ENCODE measurements at regions not wholly inside any gene's neighbourhood (a gene's known extent, or its start where the extent isn't known, plus 50 kb on each side); places are given as distances from the start of the nearest gene placed in this dataset.

DNA sequence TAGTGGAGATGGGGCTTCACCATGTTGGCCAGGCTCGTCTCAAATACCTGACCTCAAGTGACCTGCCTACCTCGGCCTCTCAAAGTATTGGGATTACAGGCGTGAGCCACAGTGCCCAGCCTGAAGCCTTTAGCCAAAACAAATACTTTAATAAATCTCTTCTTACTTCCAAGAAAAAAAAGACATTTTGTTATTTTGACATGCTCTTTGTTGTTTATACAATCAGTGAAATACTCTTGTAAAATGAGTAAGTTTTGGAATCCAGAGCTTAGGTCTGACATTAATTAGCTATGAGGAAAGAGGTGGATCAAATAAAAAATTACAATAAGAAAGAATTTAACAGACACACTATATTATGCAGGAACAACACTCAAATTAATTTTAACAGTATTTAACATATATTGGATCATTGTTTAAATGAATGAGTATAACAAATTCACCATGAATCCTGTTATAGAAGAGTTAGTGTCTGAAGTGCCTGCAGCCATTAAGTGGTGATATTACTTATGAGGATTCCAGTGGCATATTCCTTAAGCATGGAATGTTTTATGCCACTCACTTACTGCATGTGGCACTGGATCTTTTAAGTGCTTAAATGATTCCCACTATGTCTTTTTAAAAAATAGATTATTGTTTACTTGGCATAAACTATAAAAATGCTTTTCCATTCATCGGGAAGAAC, 260.1 kb upstream of the GIMD1 start:
- no peak for DNase-seq (ENCODE audit: low read depth)
- TF ChIP-seq, protein P1, sequence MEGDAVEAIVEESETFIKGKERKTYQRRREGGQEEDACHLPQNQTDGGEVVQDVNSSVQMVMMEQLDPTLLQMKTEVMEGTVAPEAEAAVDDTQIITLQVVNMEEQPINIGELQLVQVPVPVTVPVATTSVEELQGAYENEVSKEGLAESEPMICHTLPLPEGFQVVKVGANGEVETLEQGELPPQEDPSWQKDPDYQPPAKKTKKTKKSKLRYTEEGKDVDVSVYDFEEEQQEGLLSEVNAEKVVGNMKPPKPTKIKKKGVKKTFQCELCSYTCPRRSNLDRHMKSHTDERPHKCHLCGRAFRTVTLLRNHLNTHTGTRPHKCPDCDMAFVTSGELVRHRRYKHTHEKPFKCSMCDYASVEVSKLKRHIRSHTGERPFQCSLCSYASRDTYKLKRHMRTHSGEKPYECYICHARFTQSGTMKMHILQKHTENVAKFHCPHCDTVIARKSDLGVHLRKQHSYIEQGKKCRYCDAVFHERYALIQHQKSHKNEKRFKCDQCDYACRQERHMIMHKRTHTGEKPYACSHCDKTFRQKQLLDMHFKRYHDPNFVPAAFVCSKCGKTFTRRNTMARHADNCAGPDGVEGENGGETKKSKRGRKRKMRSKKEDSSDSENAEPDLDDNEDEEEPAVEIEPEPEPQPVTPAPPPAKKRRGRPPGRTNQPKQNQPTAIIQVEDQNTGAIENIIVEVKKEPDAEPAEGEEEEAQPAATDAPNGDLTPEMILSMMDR (IDR thresholded peaks at IDR 0.05; ENCODE audit: insufficient read depth, low read depth, low read length, missing control alignments) = no peak
- no peak overlapping the region for H3K4me3 ChIP-seq (ENCODE audit: low read depth, low read length)

DNA sequence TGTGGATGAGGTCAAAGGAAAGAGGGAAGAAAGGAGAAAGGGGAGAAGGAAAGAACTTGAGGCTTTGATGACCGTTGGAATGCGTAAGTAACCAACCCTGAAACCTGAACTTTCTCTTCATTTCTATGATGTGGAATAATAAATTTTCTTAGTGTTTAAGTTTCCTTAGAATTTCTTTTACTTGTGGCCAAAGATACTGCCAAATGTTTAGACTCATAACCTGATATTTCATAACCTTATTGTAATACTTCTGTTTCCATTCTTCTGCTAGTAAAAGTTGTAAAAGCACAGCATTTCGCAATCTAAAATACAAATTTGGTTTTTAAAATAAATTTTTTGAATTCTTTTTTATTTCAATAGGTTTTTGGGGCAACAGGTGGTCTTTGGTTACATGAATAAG, 258.5 kb upstream of the GIMD1 start:
- no peak overlapping the region for H3K4me3 ChIP-seq (ENCODE audit: low read depth, low read length)
- TF ChIP-seq, protein P1 (IDR thresholded peaks at IDR 0.05; ENCODE audit: insufficient read depth, low read depth, low read length, missing control alignments) = no peak
- no peak for DNase-seq (ENCODE audit: low read depth)

DNA sequence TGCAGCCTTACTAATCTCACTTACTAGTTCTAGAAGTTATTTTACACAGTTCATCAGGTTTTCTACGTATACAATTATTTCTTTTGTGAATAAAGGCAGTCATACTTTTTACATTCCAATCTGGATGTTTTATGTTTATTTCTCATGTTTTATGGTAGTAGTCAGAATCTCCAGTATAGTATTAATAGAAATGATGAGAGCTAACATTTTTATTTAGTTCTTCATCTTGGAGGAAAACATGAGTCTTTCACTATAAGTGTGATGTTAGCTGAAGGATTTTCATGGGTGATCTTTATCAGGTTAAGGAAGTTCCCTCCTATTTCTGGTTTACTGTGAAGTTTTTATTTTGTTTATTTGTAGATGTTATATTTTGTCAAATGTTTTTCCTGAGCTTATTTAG, 256.1 kb upstream of the GIMD1 start:
- DNase-seq (ENCODE audit: low read depth) = no peak
- H3K4me3 ChIP-seq (ENCODE audit: low read depth, low read length) = no peak overlapping the region
- TF ChIP-seq, protein P1 (IDR thresholded peaks at IDR 0.05; ENCODE audit: insufficient read depth, low read depth, low read length, missing control alignments) = no peak

DNA sequence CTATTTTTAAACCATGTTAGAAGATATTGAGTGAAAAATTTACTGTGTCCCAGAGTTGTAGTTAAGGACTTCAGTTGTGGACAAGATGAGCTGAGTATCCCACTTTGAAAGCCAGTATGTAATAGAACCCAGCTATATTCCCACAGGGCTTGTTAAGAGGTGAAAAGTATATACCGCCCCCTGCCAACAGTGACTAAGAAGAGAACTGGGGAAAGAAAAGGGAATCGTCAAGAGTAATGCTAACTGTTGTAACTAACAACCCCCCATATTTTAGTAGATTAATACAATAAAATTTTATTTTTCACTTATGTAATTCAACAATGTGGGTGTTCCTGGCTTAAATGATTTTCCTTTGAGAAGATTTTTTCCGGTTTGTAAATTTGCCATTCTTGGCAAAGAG, 250.4 kb upstream of the GIMD1 start:
- TF ChIP-seq, protein P1 (IDR thresholded peaks at IDR 0.05; ENCODE audit: insufficient read depth, low read depth, low read length, missing control alignments) = no peak
- H3K4me3 ChIP-seq (ENCODE audit: low read depth, low read length) = no peak overlapping the region
- DNase-seq (ENCODE audit: low read depth) = no peak

DNA sequence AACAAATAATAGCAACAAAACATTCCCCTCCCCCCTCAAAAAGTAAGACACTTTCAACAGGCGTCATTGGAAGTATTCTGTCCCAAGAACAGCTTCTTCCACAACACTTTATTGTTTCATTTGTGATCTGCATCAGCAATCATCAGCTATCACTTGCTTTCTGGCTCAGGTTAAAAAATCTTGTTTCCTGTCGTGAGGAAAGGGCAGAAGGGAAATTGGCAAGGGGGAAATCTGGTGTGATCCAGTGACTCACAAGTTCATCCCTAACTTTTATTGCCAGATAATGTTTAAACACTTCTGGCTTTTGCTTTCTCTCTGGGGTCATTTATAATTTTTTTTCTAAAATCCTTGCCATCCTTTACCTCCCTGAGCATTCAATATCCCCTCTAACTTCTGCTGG, 247.4 kb upstream of the GIMD1 start:
- H3K4me3 ChIP-seq (ENCODE audit: low read depth, low read length) = no peak overlapping the region
- TF ChIP-seq, protein P1 (IDR thresholded peaks at IDR 0.05; ENCODE audit: insufficient read depth, low read depth, low read length, missing control alignments) = no peak
- DNase-seq (ENCODE audit: low read depth) = no peak

DNA sequence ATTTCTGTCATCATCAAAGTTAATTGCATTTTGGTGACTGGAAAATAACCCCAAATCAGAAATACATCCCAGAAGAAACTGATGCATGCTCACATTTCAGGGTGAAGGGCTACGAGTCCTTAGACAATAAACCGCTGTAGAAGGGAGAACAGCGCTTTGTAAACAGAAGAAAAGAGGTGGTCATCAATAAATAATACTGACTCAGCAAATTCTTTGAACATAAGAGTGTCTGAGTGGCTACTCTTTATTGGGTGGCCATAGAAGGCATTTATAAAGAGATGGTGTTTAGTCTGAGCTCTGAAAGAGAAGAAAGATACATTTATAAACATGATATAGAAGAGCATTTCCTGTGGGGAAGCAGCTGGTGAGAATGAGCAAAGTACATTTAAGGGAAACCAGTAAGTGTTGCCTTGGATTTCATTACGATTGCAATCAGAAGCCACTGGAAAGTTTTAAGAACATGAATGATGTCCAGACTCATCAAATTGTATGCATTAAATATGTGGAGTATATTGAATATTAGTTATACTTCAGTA, 246.9 kb upstream of the GIMD1 start:
- TF ChIP-seq, protein P1 (IDR thresholded peaks at IDR 0.05; ENCODE audit: insufficient read depth, low read depth, low read length, missing control alignments) = no peak
- no peak for DNase-seq (ENCODE audit: low read depth)

DNA sequence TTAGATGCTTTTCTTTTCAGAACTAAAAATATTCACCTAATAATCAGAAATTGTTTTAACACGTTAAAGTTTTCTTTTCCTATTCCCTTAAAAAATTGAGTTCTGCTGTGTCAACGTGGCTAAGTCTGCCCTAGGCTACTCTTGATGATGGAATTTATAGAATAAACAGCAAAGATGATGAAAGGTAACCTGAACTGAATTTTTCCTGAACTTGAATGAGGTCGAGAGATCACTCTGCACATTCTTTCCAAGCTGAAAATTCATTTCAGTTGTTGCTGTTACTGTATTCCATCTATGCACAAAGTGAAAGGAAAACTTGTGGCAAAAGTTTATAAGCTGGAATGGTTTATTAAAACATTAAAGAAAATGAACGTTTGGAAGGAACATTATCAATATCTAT, 245.9 kb upstream of the GIMD1 start:
- no peak for DNase-seq (ENCODE audit: low read depth)
- no peak overlapping the region for H3K4me3 ChIP-seq (ENCODE audit: low read depth, low read length)
- TF ChIP-seq, protein P1 (IDR thresholded peaks at IDR 0.05; ENCODE audit: insufficient read depth, low read depth, low read length, missing control alignments) = no peak

More for the DNA sequence above, 246.9 kb upstream of the GIMD1 start:
- H3K4me3 ChIP-seq (ENCODE audit: low read depth, low read length) = no peak overlapping the region

Data from GM12865 (cell line).